Activated CD4-positive, alpha-beta memory T cell treated with anti-CD3 and anti-CD28 coated beads, Interleukin-2, amount 10 ng/mL, durations not matched to agents 7 days and 5 days (primary cell): ENCODE measurements at regions not wholly inside any gene's neighbourhood (a gene's known extent, or its start where the extent isn't known, plus 50 kb on each side); places are given as distances from the start of the nearest gene placed in this dataset.

Experiments
- CTCF ChIA-PET: fragments of 350-600 bp; sonication (Branson Sonifier 250); formaldehyde crosslinking; loops from one replicate; lab custom pipeline; 2021; ENCODE audit warnings: antibody characterized with exemption, inconsistent platforms; lab: Charles Lee
- POLR2A ChIA-PET: fragments of 350-600 bp; sonication (Branson Sonifier 250); formaldehyde crosslinking; loops from one replicate; lab custom pipeline; 2021; ENCODE audit warnings: antibody characterized with exemption; lab: Charles Lee
- DNase-seq: peaks from one replicate; pipeline ENCODE4 v3.0.0-alpha.2; 2020
- H3K27ac Mint-ChIP-seq: one replicate; pipeline ENCODE4 v1.8.0; 2021; ENCODE audit warnings: mild to moderate bottlenecking, mixed read lengths
- H3K27me3 Mint-ChIP-seq: one replicate; pipeline ENCODE4 v1.8.0; 2021; ENCODE audit warnings: mixed read lengths
- H3K36me3 Mint-ChIP-seq: one replicate; pipeline ENCODE4 v1.8.0; 2021; ENCODE audit warnings: low read depth, mixed read lengths
- H3K4me1 Mint-ChIP-seq: one replicate; pipeline ENCODE4 v1.8.0; 2021; ENCODE audit warnings: mixed read lengths
- H3K4me3 Mint-ChIP-seq: one replicate; pipeline ENCODE4 v1.8.0; 2021; ENCODE audit warnings: mild to moderate bottlenecking, mixed read lengths
- H3K9me3 Mint-ChIP-seq: one replicate; pipeline ENCODE4 v1.8.0; 2021; ENCODE audit warnings: mixed read lengths

- CTCF ChIA-PET, result no interaction called here
- Mint-ChIP-seq H3K36me3 (no peaks in the 10 kb centered on the region), H3K4me3 (no peak overlapping the region), H3K4me1 (no peaks in the 10 kb centered on the region), H3K27ac (no peak overlapping the region), H3K27me3 (no peaks in the 10 kb centered on the region), H3K9me3 (no peaks in the 10 kb centered on the region)
- POLR2A ChIA-PET, result no interaction called here
- no peak for DNase-seq
Observed at GRCh38 chr10:29033311-29033940, 255.4 kb upstream of the LYZL1 start.

- Mint-ChIP-seq H3K4me1 (no peaks in the 10 kb centered on the region), H3K27ac (no peak overlapping the region), H3K9me3 (no peaks in the 10 kb centered on the region), H3K4me3 (no peak overlapping the region), H3K36me3 (no peaks in the 10 kb centered on the region), H3K27me3 (no peaks in the 10 kb centered on the region)
- DNase-seq, result no peak
- ChIA-PET CTCF (no interaction called here), POLR2A (no interaction called here)
Observed at GRCh38 chr10:29034592-29034991, 254.3 kb upstream of the LYZL1 start.

GRCh38 chr10:29035721-29036120 lies 253.1 kb upstream of the LYZL1 start:
- Mint-ChIP-seq H3K27ac (no peak overlapping the region), H3K4me1 (peaks cover under 1% of the 10 kb centered on the region), H3K9me3 (no peaks in the 10 kb centered on the region), H3K27me3 (no peaks in the 10 kb centered on the region), H3K4me3 (no peak overlapping the region), H3K36me3 (no peaks in the 10 kb centered on the region)
- DNase-seq, result no peak
- ChIA-PET POLR2A (no interaction called here), CTCF (no interaction called here)

GRCh38 chr10:29037348-29038113 lies 251.3 kb upstream of the LYZL1 start:
- DNase-seq, result no peak
- ChIA-PET POLR2A (no interaction called here), CTCF (no interaction called here)
- Mint-ChIP-seq H3K9me3 (no peaks in the 10 kb centered on the region), H3K27ac (no peak overlapping the region), H3K4me3 (no peak overlapping the region), H3K27me3 (no peaks in the 10 kb centered on the region), H3K4me1 (peaks cover 2% of the 10 kb centered on the region), H3K36me3 (no peaks in the 10 kb centered on the region)

GRCh38 chr10:29039091-29039490 lies 249.8 kb upstream of the LYZL1 start:
- ChIA-PET CTCF (interaction anchor here (0.6 kb wide), 1 partner anchor 1466 kb away, joined by 3 read pairs; no protein-coding TSS in a partner anchor), POLR2A (no interaction called here)
- no peak overlapping the region for H3K27ac Mint-ChIP-seq
- H3K4me3 Mint-ChIP-seq, result no peak overlapping the region
- H3K9me3 Mint-ChIP-seq, result no peaks in the 10 kb centered on the region
- DNase-seq, result no peak
- H3K4me1 Mint-ChIP-seq, result peaks cover 2% of the 10 kb centered on the region
- H3K36me3 Mint-ChIP-seq, result no peaks in the 10 kb centered on the region
- H3K27me3 Mint-ChIP-seq, result no peaks in the 10 kb centered on the region

- Mint-ChIP-seq H3K4me3 (no peak overlapping the region), H3K27me3 (no peaks in the 10 kb centered on the region), H3K36me3 (no peaks in the 10 kb centered on the region), H3K27ac (no peak overlapping the region), H3K4me1 (peaks cover 2% of the 10 kb centered on the region), H3K9me3 (no peaks in the 10 kb centered on the region)
- no peak for DNase-seq
- ChIA-PET CTCF (interaction anchor here (0.6 kb wide), 1 partner anchor 1467 kb away, joined by 3 read pairs; no protein-coding TSS in a partner anchor), POLR2A (no interaction called here)
Observed at GRCh38 chr10:29039677-29040189, 249.1 kb upstream of the LYZL1 start.

- CTCF ChIA-PET, result no interaction called here
- no peak overlapping the region for H3K27ac Mint-ChIP-seq
- H3K4me3 Mint-ChIP-seq, result no peak overlapping the region
- H3K4me1 Mint-ChIP-seq, result peaks cover 2% of the 10 kb centered on the region
- DNase-seq, result no peak
- no peaks in the 10 kb centered on the region for H3K27me3 Mint-ChIP-seq
- no peaks in the 10 kb centered on the region for H3K9me3 Mint-ChIP-seq
- POLR2A ChIA-PET, result no interaction called here
- no peaks in the 10 kb centered on the region for H3K36me3 Mint-ChIP-seq
Observed at GRCh38 chr10:29041616-29042015, 247.3 kb upstream of the LYZL1 start.

- Mint-ChIP-seq H3K4me3 (no peak overlapping the region), H3K27me3 (no peaks in the 10 kb centered on the region), H3K36me3 (no peaks in the 10 kb centered on the region), H3K27ac (no peak overlapping the region), H3K4me1 (no peaks in the 10 kb centered on the region), H3K9me3 (no peaks in the 10 kb centered on the region)
- no peak for DNase-seq
- ChIA-PET CTCF (no interaction called here), POLR2A (no interaction called here)
Observed at GRCh38 chr10:29048506-29048905, 240.4 kb upstream of the LYZL1 start.

- no peaks in the 10 kb centered on the region for H3K27me3 Mint-ChIP-seq
- H3K27ac Mint-ChIP-seq, result no peak overlapping the region
- no peak for DNase-seq
- no peaks in the 10 kb centered on the region for H3K4me1 Mint-ChIP-seq
- ChIA-PET CTCF (no interaction called here), POLR2A (no interaction called here)
- H3K4me3 Mint-ChIP-seq, result no peak overlapping the region
- no peaks in the 10 kb centered on the region for H3K36me3 Mint-ChIP-seq
- no peaks in the 10 kb centered on the region for H3K9me3 Mint-ChIP-seq
Observed at GRCh38 chr10:29050081-29050480, 238.8 kb upstream of the LYZL1 start.

GRCh38 chr10:29055101-29055500 lies 233.8 kb upstream of the LYZL1 start:
- no peaks in the 10 kb centered on the region for H3K9me3 Mint-ChIP-seq
- H3K4me1 Mint-ChIP-seq, result no peaks in the 10 kb centered on the region
- H3K36me3 Mint-ChIP-seq, result no peaks in the 10 kb centered on the region
- no peak overlapping the region for H3K4me3 Mint-ChIP-seq
- H3K27ac Mint-ChIP-seq, result no peak overlapping the region
- no peak for DNase-seq
- ChIA-PET CTCF (no interaction called here), POLR2A (no interaction called here)
- H3K27me3 Mint-ChIP-seq, result peaks cover 3% of the 10 kb centered on the region

- CTCF ChIA-PET, result no interaction called here
- Mint-ChIP-seq H3K27me3 (peaks cover 3% of the 10 kb centered on the region), H3K36me3 (no peaks in the 10 kb centered on the region), H3K4me1 (no peaks in the 10 kb centered on the region), H3K4me3 (no peak overlapping the region), H3K9me3 (no peaks in the 10 kb centered on the region), H3K27ac (no peak overlapping the region)
- no peak for DNase-seq
- POLR2A ChIA-PET, result interaction anchor here (0.6 kb wide), 1 partner anchor 195 kb away, joined by 3 read pairs; no protein-coding TSS in a partner anchor
Observed at GRCh38 chr10:29056729-29057128, 232.1 kb upstream of the LYZL1 start.

GRCh38 chr10:29057822-29058331 lies 231.0 kb upstream of the LYZL1 start:
- DNase-seq, result no peak
- H3K27ac Mint-ChIP-seq, result no peak overlapping the region
- H3K4me1 Mint-ChIP-seq, result no peaks in the 10 kb centered on the region
- H3K27me3 Mint-ChIP-seq, result peaks cover 3% of the 10 kb centered on the region
- CTCF ChIA-PET, result no interaction called here
- no peaks in the 10 kb centered on the region for H3K36me3 Mint-ChIP-seq
- no peak overlapping the region for H3K4me3 Mint-ChIP-seq
- POLR2A ChIA-PET, result no interaction called here
- H3K9me3 Mint-ChIP-seq, result no peaks in the 10 kb centered on the region

GRCh38 chr10:29063806-29064644 lies 224.8 kb upstream of the LYZL1 start:
- H3K9me3 Mint-ChIP-seq, result no peaks in the 10 kb centered on the region
- no peak for DNase-seq
- ChIA-PET POLR2A (no interaction called here), CTCF (no interaction called here)
- H3K27ac Mint-ChIP-seq, result no peak overlapping the region
- no peaks in the 10 kb centered on the region for H3K36me3 Mint-ChIP-seq
- H3K4me1 Mint-ChIP-seq, result no peaks in the 10 kb centered on the region
- H3K4me3 Mint-ChIP-seq, result no peak overlapping the region
- no peaks in the 10 kb centered on the region for H3K27me3 Mint-ChIP-seq
